Embryonic facial prominence (tissue), 1 donor: ENCODE measurements at regions not wholly inside any gene's neighbourhood (a gene's known extent, or its start where the extent isn't known, plus 50 kb on each side); places are given as distances from the start of the nearest gene placed in this dataset.
A peak's percentile ranks its signal among the peaks of the same experiment; 100 is the strongest.

Source experiments
- DNase-seq: peaks from one replicate; pipeline ENCODE4 v3.0.0-alpha.2; 2016; ENCODE audit errors: extremely low spot score

DNA sequence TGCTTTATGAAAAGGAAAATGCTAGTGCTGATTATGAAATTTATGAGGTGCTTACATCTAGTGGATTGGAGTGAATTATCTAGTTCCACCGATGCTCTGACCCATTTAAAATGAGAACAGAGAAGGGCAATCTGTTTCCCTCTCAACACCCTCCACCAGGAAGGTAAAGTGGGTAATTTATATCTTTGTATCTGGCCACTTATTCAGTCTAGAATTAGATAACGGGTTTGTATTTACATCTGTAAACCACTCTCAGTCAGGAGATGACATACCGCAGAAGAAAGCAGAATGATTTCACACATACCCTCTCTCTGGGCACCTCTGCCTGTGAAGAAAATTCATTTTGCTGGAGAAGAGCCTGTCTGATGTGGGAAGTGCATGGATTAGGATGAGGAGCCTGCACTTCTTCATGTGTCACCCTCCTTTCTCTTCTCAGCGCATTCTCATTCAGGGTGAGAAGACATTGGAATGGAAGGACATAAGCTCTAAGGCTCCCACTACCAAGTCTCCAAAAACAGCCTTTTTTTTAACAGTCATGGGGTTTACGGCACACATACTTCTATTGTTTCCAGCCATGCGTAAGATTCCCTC lies 646.7 kb upstream of the SALL1 start:
- no peak for DNase-seq

GRCh38 chr16:51779240-51779639 lies 628.2 kb upstream of the SALL1 start:
- DNase-seq, result no peak

GRCh38 chr16:51773071-51773890 lies 622.2 kb upstream of the SALL1 start:
- DNase-seq, result no peak

GRCh38 chr16:51766739-51767138 lies 615.7 kb upstream of the SALL1 start:
- no peak for DNase-seq

DNA sequence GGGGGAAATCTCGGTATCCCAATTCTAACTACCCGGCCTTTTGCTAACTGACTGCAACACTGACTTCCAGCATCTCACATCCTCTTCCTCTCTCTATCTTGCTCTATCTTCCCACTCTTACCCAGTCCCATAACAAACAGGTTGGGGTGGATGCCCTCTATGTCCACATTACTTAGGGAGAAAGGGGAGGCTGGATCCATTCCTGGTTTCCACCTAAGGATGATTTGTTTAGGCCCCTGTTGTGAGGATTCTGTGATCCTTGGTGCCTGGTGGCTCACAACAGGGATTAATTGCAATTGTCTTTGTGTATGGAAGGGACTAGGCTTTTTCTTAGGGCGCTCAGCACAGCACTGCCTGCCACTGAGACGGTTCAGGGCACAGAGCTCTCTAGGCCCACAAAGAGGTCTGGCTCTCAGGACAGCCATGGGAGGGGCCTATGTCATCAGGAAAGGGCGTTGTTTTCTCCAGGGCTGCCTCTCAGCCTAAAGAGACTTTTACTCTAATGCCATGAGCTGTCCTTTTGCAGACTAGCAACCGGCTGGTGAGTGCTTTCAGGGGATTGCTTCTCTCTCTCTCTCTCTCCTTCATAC lies 612.1 kb upstream of the SALL1 start:
- DNase-seq, result no peak

DNA sequence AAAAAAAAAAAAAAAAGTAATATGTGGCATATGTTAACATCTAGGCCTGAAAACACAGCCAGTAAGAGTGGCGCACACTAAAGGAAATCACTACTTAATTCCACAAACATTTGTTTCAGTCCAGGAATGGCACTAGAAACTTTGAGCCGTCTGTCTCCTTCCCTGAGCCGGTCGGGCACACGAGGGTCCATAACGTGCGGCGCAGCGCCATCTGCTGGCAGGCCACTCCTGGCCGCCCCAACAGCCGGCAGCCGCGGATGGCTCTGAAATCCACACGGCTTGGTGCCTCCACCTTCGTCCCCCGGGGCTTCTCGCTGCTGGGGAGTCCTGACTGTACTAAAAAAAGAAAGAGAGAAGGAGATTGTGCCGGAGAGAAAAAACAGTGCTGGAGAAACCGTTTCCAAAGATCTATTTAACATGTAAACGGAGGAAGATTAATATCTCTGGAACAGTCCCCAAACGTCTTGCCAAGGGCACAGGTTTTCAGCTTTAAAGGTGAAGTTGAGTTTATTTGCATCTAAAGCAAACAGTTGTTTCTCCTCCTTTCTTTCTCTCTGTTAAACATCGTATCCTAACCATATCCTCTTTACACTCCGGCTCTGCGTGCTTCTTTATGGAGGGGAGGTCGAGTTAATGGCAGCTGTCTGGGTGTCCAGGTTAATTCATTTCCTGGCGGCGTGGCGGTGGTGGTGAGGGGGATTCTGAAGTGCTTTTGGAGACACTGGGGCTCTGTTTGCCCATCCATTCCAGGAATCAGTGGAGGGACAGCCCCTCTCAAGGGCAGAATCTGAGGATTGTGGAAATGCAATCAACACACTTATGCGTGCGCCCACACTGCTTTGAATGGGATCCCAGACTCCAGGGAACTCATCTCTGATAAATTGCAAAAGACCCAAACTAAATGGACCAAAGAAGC lies 611.3 kb upstream of the SALL1 start:
- peak; percentile 63 for DNase-seq

- DNase-seq, result no peak
Measured at GRCh38 chr16:51761001-51761400, 609.9 kb upstream of the SALL1 start.

GRCh38 chr16:51759999-51760398 lies 608.9 kb upstream of the SALL1 start:
- no peak for DNase-seq

GRCh38 chr16:51759329-51759728 lies 608.3 kb upstream of the SALL1 start:
- DNase-seq, result no peak

- DNase-seq, result no peak
Measured at GRCh38 chr16:51757921-51758479, 606.9 kb upstream of the SALL1 start.

- no peak for DNase-seq
Measured at GRCh38 chr16:51757505-51757904, 606.4 kb upstream of the SALL1 start.

GRCh38 chr16:51757124-51757470 lies 606.0 kb upstream of the SALL1 start:
- DNase-seq, result no peak

- DNase-seq, result no peak
Measured at GRCh38 chr16:51756447-51757123, 605.5 kb upstream of the SALL1 start.

DNA sequence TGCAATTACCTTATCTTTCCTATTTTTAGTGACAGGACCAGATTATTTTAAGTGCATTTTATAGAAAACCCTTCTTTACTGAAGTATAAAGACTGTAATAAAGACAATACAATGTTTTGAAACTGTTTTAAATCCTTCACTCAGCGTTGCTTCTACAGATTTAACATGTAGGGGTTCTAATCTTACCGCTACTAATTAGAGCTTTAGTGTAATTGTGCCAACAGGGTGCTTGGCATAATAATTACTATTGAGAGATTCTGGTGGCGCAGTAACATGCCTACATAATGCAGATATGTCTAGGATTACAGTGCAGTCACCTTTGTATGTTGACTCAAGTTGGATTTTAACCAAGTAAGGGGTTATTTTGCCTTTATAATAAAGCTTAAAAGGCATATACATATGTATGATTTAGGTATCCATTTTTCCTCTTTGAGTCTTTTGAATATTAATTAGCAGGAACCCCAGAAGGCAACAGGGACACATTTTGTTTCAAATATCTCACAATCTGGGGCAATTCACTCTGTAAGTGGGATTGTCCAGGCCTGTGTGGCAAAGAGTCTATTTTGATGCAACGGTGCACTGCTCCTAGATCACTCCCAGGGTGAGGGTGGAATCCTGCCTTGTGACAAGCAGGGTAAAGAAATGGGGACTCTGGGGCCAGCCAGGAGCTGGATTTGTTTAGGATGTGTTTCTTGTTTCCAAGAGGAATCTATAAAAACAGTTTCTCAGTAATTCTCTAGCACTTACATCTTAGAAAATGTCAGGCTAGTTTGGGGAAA lies 604.7 kb upstream of the SALL1 start:
- DNase-seq, result no peak

- DNase-seq, result no peak
Measured at GRCh38 chr16:51755039-51755501, 604.0 kb upstream of the SALL1 start.

- DNase-seq, result no peak
Measured at GRCh38 chr16:51753467-51754127, 602.5 kb upstream of the SALL1 start.

DNA sequence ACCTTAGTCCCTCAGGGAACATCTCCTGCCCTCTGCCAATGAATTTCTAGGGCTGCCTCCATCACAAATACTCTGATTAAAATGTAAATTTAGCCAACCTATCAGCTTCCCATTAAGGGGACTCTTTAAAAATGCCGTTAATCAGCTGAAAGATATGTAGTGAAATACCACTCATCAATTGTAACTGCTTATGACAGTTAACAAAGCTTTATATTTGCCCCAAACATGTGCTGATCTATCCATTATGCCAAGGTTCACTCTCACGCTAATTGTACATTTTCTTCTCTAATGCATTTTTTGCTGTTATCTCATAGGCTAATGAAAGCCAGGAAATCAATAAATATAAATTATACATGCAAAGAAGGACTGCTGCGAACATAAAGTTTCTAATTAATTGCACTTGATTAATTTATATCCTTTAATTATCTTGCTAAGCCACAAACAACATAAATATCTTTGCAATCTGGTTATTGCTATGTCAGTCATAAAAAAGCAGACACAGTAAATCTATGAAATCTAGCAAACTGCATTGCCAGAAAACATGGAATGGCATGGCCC lies 601.4 kb upstream of the SALL1 start:
- no peak for DNase-seq

- no peak for DNase-seq
Measured at GRCh38 chr16:51747329-51747728, 596.3 kb upstream of the SALL1 start.

GRCh38 chr16:51734220-51734619 lies 583.1 kb upstream of the SALL1 start:
- DNase-seq, result no peak
